ENCODE measurements at regions not wholly inside any gene's neighbourhood (a gene's known extent, or its start where the extent isn't known, plus 50 kb on each side); places are given as distances from the start of the nearest gene placed in this dataset.

- H3K4me3 ChIP-seq (ENCODE audit: low read depth in 2 of 2, low read length in 1 of 2), result no peak overlapping the region
- H3F3A ChIP-seq (replicated peaks; ENCODE audit: insufficient read depth), result no peaks in the 10 kb centered on the region
- H3K9me2 ChIP-seq, result no peaks in the 10 kb centered on the region
- no peak overlapping the region for H3K4me2 ChIP-seq
- no peak overlapping the region for H3K27ac ChIP-seq (ENCODE audit: low read depth in 2 of 2, low read length in 1 of 2)
- no peak overlapping the region for H3K9ac ChIP-seq
- H3K9me3 ChIP-seq, result no peaks in the 10 kb centered on the region
- no peak overlapping the region for H2AFZ ChIP-seq (ENCODE audit: low read depth)
- H3K4me1 ChIP-seq (ENCODE audit: control insufficient read depth in 1 of 2, insufficient read depth in 2 of 2, low read depth in 1 of 2, low read length in 1 of 2), result peaks cover 0 to 3% of the 10 kb centered on the region in 2 experiments; a peak in 1 of 4 replicates
- TF ChIP-seq RFX5 (IDR thresholded peaks at IDR 0.05; ENCODE audit: low read length) (no peak), TCF12 (IDR thresholded peaks at IDR 0.05) (no peak), GABPA (IDR thresholded peaks at IDR 0.05; ENCODE audit: low read depth) (no peak), SMC3 (IDR thresholded peaks at IDR 0.05; ENCODE audit: low read depth, low read length) (no peak), GATA2 (CRISPR knock-in tag; IDR thresholded peaks at IDR 0.05) (no peak), MEF2A (IDR thresholded peaks at IDR 0.05; ENCODE audit: borderline replicate concordance, low read depth) (no peak), YY1 (IDR thresholded peaks at IDR 0.05; ENCODE audit: low read depth) (no peak), RCOR1 (IDR thresholded peaks at IDR 0.05; ENCODE audit: low read length) (no peak), MAX (IDR thresholded peaks at IDR 0.05; ENCODE audit: low read depth) (no peak), REST (IDR thresholded peaks at IDR 0.05; ENCODE audit: low read depth, low read length) (no peak), PBX3 (IDR thresholded peaks at IDR 0.05) (no peak), NFIC (IDR thresholded peaks at IDR 0.05; ENCODE audit: borderline replicate concordance) (no peak), JUND (IDR thresholded peaks at IDR 0.05) (no peak), CHD2 (IDR thresholded peaks at IDR 0.05; ENCODE audit: low read length, partially characterized antibody) (no peak), TEAD4 (IDR thresholded peaks at IDR 0.05; ENCODE audit: borderline replicate concordance, insufficient read depth) (no peak), NRF1 (IDR thresholded peaks at IDR 0.05; ENCODE audit: low read depth, low read length) (no peak), RAD21 (IDR thresholded peaks at IDR 0.05; ENCODE audit: low read length) (no peak), USF1 (IDR thresholded peaks at IDR 0.05; ENCODE audit: borderline replicate concordance, low read depth) (no peak)
- WGBS (ENCODE audit: low lambda C conversion rate), result 43% methylated on average over 9 of the region's 9 CpGs
- no peak for DNase-seq
- no peaks in the 10 kb centered on the region for H4K20me1 ChIP-seq (ENCODE audit: insufficient read depth)
- CTCF ChIA-PET, result no interaction called here
- POLR2A ChIA-PET, result no interaction called here
- H3K79me2 ChIP-seq (ENCODE audit: insufficient read depth), result no peaks in the 10 kb centered on the region
- no peaks in the 10 kb centered on the region for H3K36me3 ChIP-seq (replicated peaks in 1 of 2; ENCODE audit: control insufficient read depth in 1 of 2, insufficient read depth in 2 of 2, low read length in 1 of 2)
- no peaks in the 10 kb centered on the region for H3K27me3 ChIP-seq (ENCODE audit: insufficient read depth)
Observed at GRCh38 chr2:2720351-2720750, 389.3 kb upstream of the MYT1L start.
